RKO (cell line): ENCODE measurements at regions not wholly inside any gene's neighbourhood (a gene's known extent, or its start where the extent isn't known, plus 50 kb on each side); places are given as distances from the start of the nearest gene placed in this dataset.
"Not testable (repeated sequence)": the region's sequence is repeated elsewhere in the genome, so short reads cannot be mapped to it uniquely, and the experiment has no call there.

ENCODE experiments used
- DNase-seq: peaks from one replicate; pipeline ENCODE4 v3.0.0-alpha.2; 2016; ENCODE audit warnings: low spot score

GRCh38 chr2:196492946-196493345 is 146.6 kb upstream of the CCDC150 start:
- DNase-seq, result no peak

GRCh38 chr2:196498962-196499361 is 140.6 kb upstream of the CCDC150 start:
- DNase-seq, result no peak

GRCh38 chr2:196499686-196500085 is 139.8 kb upstream of the CCDC150 start:
- no peak for DNase-seq

GRCh38 chr2:196500686-196501431 is 138.7 kb upstream of the CCDC150 start:
- DNase-seq, result no peak

GRCh38 chr2:196501836-196502235 is 137.7 kb upstream of the CCDC150 start:
- no peak for DNase-seq

GRCh38 chr2:196502386-196502785 is 137.1 kb upstream of the CCDC150 start:
- DNase-seq, result no peak

GRCh38 chr2:196503398-196503797 is 136.1 kb upstream of the CCDC150 start:
- DNase-seq, result no peak

- no peak for DNase-seq
Observed at GRCh38 chr2:196504788-196505187, 134.7 kb upstream of the CCDC150 start.

GRCh38 chr2:196510246-196510645 is 129.3 kb upstream of the CCDC150 start:
- no peak for DNase-seq

- no peak for DNase-seq
Observed at GRCh38 chr2:196511258-196512168, 128.0 kb upstream of the CCDC150 start.

GRCh38 chr2:196513796-196514526 is 125.6 kb upstream of the CCDC150 start:
- DNase-seq, result no peak

GRCh38 chr2:196514641-196515040 is 124.9 kb upstream of the CCDC150 start:
- DNase-seq, result no peak

GRCh38 chr2:196515051-196515450 is 124.5 kb upstream of the CCDC150 start:
- no peak for DNase-seq

- DNase-seq, result no peak
Observed at GRCh38 chr2:196515608-196516007, 123.9 kb upstream of the CCDC150 start.

GRCh38 chr2:196516564-196516963 is 123.0 kb upstream of the CCDC150 start:
- no peak for DNase-seq

- DNase-seq, result no peak
Observed at GRCh38 chr2:196520605-196521004, 118.9 kb upstream of the CCDC150 start.

- not testable (repeated sequence) for DNase-seq
Observed at GRCh38 chr2:196526981-196527725, 112.4 kb upstream of the CCDC150 start.

GRCh38 chr2:196528486-196529223 is 110.9 kb upstream of the CCDC150 start:
- DNase-seq, result no peak

- DNase-seq, result no peak
Observed at GRCh38 chr2:196530910-196531309, 108.6 kb upstream of the CCDC150 start.

- DNase-seq, result no peak
Observed at GRCh38 chr2:196533772-196534397, 105.6 kb upstream of the CCDC150 start.

- DNase-seq, result no peak
Observed at GRCh38 chr2:196534495-196534894, 105.0 kb upstream of the CCDC150 start.
